HG03565 (cell line): ENCODE measurements at regions not wholly inside any gene's neighbourhood (a gene's known extent, or its start where the extent isn't known, plus 50 kb on each side); places are given as distances from the start of the nearest gene placed in this dataset.

Experiments used
- ATAC-seq: cut with Tn5 transposase; IDR thresholded peaks from one replicate; pipeline ENCODE4 v1.9.1; 2021; ENCODE audit warnings: mild to moderate bottlenecking, moderate library complexity; ENCODE audit not compliant: unreplicated experiment

DNA sequence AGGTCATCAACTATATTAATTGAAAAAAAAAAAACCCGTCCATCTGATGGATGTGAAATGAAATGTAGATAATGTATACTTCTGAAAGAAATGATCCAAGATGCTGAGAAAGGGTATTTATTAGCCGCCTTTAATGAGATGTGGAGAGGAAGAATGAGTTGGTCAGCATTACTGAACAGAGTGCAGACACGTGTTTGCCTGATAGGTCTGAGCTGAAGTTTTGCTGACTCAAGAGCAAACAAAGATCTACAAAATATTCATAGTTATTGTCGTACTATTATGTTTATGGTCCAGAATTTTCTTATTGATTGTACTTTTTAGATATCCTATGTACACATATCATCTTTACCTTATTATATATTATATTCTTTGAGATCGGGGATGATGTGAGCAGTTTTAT is 235.3 kb downstream of the RDH14 start:
- no peak for ATAC-seq

DNA sequence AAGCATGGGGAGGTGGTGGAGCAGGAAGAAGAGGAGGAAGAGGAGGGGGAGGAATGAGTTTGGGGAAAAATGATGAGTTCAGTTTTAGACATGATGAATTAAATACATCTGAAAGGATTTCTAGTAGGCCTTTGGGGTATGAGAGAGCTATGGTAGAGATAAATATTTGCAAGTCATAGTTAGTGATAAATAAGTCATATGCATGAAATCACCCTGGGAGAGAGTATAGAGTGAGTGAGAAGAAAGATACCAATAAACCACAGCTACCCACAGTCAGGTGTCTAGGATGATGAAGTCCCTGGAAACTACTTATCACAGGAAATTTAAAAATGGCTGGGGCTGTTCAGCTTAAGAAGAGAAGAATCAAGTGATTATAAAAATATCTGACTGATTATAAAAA is 240.5 kb downstream of the RDH14 start:
- no peak for ATAC-seq

DNA sequence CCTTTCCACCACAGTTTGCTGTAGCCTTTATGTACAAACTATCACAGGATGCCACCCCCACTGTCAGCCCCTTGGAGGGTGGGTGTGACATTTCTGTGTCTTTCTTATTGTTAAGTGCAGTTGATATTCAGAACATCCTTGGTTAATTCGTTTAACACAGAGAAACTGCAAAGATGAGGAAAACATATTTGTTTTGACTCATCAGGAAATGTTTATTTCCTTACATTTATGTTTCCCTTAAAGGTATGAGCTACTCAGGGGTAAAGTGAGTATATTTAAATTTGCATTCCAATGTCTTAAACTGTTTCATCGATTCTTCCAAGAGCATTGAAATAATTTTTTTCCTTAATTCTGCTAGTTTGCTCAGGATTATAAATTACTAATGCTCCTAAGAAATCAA is 243.4 kb downstream of the RDH14 start:
- ATAC-seq, result no peak

DNA sequence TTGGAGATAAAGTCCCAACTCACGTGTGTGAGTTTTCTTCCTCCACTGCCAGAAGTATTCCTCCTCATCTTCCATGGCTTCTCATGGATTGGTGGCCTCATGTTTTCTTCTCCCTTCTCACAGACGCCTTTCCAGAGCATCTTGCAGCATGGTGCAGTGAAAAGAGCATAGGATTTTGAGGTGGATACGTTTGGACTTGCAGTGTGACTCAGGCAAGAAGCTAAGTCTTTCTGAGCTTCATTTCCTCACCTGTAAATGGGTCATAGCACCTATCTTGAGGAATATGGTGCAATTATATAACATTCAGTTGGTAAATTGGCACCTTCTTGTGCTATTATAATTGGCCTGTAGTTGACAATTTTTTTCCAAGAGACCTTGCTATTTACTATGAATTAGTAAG is 247.6 kb downstream of the RDH14 start:
- ATAC-seq, result no peak

DNA sequence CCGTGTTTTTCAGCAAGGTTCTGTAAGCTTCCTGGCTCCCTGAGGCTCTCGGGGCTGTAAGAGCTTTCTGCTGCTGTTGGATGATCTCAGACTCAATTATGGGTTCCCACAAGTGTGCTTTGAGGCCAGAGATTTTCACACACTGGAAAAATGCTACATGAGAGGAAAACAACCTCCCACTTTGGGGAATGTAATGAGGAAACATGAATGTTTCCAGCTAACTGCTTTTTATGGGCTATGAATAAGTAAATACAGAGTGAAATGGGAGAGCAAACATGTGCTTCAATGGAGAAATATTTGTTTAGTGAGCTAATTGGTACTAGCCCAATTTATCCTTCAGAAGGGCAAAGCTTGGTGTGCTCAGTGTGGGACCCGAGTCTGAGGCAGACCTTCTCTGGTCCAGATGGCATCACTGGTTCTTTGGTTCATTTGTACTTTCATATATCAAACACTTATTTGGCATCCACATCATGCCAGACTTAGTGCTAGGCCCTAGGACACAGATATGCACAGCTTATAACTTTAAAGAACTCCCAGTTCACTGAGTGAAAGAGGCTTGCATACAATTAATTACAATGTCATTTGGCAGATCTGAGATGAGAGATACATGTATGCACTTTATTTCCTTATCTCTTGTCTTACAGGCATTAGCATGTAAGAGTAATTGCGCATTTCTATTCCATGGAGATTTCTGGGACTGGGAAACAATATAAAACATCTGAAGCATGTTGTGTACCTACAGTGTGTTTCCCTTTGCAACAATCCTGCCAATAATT is 248.8 kb downstream of the RDH14 start:
- no peak for ATAC-seq

DNA sequence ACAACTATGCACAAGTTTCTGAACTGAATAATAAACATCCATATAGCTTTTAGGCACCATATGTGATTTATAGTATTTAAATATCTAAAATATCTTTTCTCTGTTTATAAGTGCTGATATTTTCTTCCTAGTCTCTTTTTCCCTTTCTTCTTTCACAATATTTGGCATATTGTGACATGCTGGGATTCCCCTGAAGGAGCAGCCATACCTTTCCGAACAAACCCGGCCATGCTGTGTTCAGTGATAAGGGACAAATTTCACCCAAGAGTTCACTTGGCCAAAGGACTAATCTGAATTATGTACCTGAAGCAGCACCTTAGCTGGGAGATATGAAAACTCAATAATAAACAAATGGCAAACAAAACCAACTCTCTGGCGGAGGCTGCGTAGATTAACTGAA is 250.8 kb downstream of the RDH14 start:
- ATAC-seq, result no peak

DNA sequence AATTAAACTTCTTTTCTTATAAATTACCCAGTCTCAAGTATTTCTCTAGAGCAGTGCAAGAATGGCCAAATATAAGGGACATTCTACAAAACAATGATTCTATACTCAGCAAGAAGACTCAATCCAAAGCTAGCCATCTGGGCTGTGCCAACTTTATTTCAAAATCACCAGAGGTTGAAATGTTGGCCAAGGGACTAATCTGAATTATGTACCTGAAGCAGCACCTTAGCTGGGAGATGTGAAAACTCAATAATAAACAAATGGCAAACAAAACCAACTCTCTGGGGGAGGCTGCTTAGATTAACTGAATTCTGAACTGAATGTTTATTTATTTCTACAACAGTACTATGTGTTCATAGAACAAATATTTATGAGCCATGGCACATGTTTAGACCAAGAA is 251.3 kb downstream of the RDH14 start:
- no peak for ATAC-seq

DNA sequence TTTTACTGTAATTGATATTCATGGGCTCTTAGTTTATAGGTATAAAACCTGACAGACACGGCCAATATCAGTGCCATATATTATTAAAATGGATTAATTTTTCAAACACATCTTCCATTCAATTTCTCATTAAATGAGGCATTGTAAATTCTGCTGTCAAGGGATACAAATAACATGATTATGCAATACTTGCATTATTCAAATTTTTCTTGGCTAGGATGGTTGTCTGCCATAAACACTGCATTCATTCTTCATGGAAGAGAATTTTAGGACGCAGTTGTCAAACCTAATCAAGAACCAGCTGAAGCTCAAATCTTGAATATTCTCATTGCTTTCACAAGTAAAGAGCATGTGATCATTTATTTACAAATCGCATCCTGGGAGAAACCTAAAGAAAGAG is 255.6 kb downstream of the RDH14 start:
- no peak for ATAC-seq

DNA sequence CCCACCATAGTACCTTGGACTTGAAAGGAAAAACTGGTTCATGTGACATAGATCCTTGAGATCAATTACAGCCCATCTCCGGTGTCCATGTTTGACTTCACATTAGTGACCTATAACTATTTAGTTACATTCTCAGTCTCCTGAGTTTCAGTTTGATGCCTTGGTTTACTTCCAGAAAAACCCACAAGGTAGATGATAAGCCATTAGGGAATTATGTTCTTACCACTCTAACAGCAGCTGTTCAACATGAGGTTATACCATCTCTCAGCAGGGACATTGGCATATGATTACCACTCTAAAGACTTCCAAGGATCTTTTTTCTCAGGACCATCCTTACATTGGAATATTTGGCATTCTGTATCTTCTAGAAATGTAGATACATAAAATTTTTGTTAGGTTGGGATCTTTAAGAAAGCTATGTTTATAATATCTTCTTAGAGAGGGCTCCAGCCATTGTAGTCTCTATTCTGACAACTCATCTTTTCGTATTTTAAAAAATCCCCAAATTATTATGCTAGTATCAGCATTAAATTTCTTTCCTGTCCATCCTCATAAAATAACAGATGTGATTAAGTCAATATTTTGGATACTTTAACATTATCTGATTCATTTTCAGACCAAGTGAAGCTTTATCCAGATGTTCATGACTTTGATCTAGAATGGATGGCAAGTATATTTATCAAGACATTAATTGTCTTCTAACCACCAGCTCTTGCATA is 258.9 kb downstream of the RDH14 start:
- ATAC-seq, result no peak

DNA sequence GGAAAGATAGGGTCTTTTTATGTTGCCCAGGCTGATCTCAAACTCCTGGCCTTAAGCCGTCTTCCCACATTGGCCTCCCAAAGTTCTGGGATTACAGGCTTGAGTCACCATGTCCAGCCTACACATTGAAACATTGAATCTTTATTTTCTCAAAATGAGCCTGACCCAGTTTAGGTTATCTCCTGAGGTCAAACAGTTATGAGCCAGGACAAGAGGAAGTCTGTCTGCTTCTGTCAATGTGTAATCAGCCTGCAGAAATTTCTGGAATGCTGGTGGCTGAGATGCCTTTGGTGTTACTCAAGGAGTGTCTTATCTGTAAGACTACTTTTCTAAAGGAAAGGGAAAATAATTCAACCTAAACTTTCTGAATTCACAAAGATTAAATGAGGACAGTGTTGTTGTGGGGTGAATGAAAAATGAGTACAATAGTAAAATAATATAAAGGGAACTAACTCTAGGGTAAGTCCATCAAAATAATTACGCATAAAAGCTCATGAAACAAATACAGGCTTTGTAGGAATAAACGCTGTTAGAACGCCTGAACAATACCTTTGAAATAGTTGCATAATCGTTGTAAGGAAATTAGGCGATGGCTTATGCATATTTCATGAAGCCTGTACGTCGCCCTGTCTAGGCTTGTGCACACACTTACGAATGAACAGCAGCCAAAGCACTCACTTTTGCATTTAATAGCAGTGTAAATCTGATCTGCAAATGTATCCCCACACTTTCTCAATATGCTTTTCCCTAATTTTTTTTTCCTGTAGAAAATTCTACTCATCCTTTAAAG is 260.8 kb downstream of the RDH14 start:
- no peak for ATAC-seq

DNA sequence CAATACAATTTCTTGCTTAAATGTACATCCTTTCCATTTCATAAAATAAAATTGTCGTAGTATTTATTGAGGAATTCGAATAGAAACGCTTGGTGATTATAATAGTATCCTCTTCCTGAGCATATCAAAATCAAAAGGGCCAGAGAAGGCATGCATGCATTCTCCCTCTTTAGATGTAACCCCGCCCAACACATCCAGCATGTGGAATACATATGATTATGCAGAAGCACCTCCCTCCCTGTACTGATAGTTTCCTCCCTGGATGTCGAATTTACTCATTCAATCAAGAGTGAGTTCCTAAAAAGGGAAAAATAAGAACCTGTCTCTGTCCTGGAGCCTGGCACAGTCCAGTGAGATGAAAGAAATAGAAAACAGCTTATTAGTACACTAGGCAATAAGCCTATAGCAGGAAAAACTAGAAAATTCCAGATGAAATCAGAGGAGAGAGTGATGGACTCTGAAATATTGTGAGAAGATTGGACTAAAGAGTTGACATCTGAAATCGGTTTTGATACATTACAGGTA is 262.9 kb downstream of the RDH14 start:
- no peak for ATAC-seq

DNA sequence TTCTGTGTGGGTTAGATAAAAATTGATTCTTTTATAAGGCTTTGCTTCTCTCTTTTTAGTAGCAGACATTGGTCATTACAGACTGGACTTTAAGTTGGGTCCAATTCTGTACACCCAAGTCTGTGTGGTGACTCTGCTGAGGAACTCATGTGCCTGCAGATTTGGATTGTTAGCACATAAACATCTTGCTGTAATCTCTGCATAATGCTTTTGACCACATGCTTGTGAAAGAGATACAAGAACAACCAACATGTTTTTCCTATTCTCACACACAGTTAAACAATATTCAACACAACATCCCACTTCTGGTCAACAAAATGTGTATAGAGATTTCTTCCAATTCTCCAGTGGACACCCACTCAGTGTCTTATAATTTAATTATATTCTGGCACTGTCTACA is 270.1 kb downstream of the RDH14 start:
- ATAC-seq, result no peak

DNA sequence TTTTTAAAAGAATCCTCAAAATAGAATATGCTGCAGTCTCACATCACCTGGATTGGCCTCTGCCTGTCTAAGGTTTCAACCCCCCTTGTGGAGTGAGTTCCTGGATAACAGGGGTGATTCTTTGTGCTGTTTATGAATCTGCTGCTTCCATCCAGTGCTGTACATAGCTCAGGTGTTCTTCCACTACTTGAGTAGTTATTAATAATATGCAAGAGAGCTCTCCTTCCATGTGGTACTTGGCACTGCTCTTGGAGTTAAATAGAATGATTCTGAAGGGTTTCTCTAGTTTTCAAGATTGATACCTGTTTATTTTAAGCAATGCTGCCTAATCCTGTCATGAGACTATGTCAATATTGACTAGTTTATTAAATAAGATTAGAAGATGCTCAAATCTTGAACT is 273.6 kb downstream of the RDH14 start:
- ATAC-seq, result no peak

DNA sequence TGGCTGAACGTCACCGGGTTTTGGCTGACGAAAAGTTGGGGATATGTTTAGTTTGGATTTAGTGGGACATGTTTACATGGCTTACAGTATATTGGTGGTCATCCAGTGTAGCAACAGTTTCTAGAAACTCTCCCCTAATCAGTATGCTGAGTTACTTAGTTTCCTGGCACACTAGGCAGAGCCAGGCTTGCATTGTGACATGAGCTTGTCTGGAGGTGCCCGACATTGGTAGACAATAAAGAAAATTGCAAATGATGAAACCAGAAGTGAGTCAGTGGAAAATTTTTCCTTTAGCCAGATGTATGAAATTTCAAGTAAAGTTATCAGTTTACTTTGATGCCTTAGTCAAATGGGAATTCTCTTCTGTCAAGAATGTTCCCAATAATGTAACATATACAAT is 276.1 kb downstream of the RDH14 start:
- no peak for ATAC-seq

DNA sequence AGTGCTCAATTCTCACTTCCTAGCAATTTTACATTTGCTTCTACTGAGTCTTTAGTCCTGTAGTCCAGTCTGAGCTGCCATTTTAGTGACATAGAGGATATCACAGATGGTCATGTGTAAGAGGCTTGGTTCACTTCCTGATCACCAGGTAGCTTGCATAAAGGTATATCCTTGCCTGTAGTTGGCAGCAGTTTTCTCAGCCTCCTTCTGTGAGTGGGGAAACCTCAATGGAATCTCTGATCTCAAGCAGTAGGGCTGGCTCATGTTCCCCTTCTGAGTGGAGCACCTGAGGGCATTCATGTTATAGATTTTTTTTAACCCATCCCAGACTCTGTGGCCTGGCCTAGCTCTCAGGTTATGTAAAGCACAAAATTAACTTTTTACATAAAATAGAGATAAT is 278.4 kb downstream of the RDH14 start:
- ATAC-seq, result no peak

DNA sequence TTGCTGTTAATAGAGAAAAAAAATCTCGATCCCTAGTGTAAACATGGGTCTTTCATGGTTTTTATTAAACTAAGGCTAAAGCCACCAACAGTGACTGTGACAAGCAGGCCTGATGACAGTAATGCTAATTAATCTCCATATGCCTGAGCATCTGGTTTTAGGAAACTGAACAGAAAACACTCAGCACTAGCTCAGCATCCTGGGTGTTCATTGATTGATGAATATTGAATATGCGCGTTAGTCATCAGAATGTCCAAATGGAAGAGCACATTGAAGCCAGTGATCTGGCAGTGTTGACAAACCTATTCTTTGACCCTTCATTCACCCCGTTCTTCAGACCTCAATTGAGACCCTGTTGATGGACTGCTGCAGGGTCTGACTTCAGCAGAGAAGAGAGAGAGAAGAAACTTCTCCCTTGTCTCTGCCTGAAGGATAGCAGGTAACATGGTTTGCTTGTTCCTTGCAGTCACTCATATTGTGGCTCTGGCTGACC is 283.8 kb downstream of the RDH14 start:
- ATAC-seq, result no peak

DNA sequence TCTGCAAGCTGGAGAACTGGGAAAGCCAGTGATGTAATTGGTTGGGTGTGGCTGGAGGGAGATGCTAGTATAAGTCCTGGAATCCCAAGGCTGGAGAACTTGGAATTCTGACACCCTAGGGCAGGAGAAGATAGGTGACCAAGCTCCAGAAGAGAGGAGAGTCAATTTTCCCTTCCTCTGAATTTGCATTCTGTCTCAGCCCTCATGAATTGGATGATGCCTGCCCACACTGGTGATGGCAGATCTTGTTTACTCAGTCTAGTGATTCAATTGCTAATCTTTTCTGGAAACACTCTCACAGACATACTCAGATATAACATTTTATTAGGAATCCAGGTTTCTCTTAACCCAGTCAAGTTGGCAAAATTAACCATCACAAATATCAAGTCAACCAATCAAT is 287.2 kb downstream of the RDH14 start:
- ATAC-seq, result no peak

DNA sequence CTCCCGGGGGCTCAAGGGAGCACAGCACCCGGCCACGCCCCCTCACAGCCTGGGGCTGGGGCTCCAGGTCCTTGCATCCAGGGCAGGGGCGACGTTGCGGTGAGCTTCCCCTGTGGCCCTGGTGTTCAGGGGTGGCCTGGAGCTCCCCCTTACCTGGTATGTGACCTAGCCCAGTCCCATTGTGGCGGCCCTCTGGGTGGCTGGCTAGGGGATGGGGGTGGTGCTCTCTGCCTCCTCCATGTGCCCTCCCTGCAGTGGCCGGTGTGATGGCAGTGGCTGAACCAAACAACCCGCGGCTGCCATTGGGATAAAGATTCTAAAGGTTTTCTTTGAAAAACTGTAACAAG is 288.3 kb downstream of the RDH14 start:
- no peak for ATAC-seq

DNA sequence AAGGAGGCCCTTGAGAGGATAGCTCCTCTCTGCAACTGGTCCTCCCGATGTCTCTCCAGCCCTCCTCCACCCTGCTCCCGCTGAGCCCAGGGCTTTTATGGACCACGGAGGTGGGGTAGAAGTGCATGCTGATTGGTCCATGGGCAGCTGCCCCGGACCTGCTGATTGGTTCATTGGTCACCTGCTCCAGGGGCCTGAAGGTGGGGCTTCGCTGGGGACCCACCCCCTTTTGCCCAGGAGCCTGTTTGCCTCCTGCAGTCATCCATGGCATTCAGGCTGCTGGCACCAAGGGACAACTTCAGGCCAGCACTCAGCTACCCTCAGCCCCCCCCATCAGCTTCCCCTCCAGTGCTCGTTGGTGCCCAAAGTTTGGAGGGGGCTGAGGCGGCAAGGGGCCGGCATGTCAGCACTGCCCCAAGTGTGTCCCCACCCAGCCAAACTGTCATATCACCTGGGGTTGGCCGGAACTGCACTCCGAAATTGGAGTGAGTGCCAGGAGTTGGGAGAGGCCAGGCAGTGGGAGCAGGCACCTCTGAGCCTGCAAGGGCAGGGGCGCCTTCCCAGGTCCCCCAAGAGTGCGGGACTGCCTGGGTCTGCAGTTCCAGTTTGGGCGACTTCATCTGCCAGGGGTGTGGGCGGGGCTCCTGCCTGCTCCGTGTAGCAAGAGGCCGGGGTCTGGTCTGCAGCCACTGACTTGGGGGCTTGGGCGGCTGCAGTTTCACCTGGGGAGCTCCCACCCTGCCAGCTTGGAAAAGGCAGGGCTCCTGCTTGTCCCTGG is 288.9 kb downstream of the RDH14 start:
- ATAC-seq, result no peak

DNA sequence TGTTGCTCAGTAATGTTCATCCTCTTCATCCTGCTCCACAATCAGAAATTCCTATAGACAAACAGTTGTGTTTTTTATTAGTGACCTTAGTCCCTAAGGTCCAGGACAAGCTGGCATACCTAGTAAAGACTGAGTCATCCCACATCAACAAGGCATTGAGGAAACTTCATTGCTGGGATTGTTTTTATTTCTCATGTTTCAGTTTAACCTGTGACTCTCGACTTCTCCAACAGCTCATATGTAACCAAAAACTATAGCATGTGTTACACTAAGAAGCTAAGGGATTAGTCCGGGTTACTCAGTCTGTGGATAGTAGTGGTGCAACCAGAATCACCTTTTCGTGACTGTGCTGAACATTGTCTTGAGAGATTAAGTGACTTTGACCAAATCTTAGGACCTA is 292.1 kb downstream of the RDH14 start:
- no peak for ATAC-seq

DNA sequence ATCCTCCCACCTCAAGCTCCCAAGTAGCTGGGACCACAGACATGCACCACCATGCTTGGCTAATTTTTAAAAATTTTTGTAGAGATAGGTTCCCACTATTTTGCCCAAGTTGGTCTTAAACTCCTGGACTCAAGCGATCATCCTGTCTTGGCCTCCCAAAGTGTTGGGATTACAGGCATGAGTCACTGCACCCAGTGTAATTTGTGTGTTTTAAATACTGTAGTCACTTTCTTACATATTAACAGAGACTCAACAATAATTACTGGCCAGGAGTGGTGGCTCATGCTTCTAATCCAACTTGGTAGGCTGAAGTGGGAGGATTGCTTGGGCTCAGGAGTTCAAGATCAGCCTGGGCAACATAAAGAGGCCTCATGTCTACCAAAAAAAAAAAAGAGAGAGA is 293.0 kb downstream of the RDH14 start:
- no peak for ATAC-seq
